ENCODE measurements at regions not wholly inside any gene's neighbourhood (a gene's known extent, or its start where the extent isn't known, plus 50 kb on each side); places are given as distances from the start of the nearest gene placed in this dataset. TPM values are rescaled to one million over a fixed set of nuclear protein-coding genes. Genes with fewer than 3 reads are reported as not detected.

GRCh38 chr16:85563034-85563433, 50.1 kb upstream of the GSE1 start:
- H3K27ac ChIP-seq (ENCODE audit: low read depth, low read length) = no peak overlapping the region
- peaks cover 71% of the 10 kb centered on the region for H3K79me2 ChIP-seq (ENCODE audit: insufficient read depth, low read length)
- TF ChIP-seq, protein P1, sequence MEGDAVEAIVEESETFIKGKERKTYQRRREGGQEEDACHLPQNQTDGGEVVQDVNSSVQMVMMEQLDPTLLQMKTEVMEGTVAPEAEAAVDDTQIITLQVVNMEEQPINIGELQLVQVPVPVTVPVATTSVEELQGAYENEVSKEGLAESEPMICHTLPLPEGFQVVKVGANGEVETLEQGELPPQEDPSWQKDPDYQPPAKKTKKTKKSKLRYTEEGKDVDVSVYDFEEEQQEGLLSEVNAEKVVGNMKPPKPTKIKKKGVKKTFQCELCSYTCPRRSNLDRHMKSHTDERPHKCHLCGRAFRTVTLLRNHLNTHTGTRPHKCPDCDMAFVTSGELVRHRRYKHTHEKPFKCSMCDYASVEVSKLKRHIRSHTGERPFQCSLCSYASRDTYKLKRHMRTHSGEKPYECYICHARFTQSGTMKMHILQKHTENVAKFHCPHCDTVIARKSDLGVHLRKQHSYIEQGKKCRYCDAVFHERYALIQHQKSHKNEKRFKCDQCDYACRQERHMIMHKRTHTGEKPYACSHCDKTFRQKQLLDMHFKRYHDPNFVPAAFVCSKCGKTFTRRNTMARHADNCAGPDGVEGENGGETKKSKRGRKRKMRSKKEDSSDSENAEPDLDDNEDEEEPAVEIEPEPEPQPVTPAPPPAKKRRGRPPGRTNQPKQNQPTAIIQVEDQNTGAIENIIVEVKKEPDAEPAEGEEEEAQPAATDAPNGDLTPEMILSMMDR (IDR thresholded peaks at IDR 0.05; ENCODE audit: insufficient read depth, low read depth, low read length) = no peak
- no peak for TF ChIP-seq EZH2 (IDR thresholded peaks at IDR 0.05; ENCODE audit: insufficient read depth, low read length)
- H2AFZ ChIP-seq (ENCODE audit: low read depth, low read length) = no peak overlapping the region
- H3K27me3 ChIP-seq (ENCODE audit: insufficient read depth, low read length) = no peaks in the 10 kb centered on the region
- Mint-ChIP-seq H3K4me1 (ENCODE audit: low read depth, unreplicated experiment) (peaks cover 4% of the 10 kb centered on the region), H3K27me3 (ENCODE audit: low read depth, unreplicated experiment) (peaks cover 6% of the 10 kb centered on the region), H3K9me3 (ENCODE audit: unreplicated experiment) (no peaks in the 10 kb centered on the region), H3K4me3 (ENCODE audit: unreplicated experiment) (no peak overlapping the region), H3K27ac (ENCODE audit: unreplicated experiment) (no peak overlapping the region), H3K36me3 (ENCODE audit: low read depth, unreplicated experiment) (no peaks in the 10 kb centered on the region)
- H4K20me1 ChIP-seq (ENCODE audit: insufficient read depth, low read length) = peaks cover 91% of the 10 kb centered on the region
- H3K4me1 ChIP-seq (ENCODE audit: insufficient read depth, low read length) = peaks cover 8% of the 10 kb centered on the region
- no peak for DNase-seq (ENCODE audit: low read depth)
- no peak overlapping the region for H3K9ac ChIP-seq (ENCODE audit: low read length)
- no peak overlapping the region for H3K4me2 ChIP-seq (ENCODE audit: low read length)
- H3K36me3 ChIP-seq (ENCODE audit: insufficient read depth, low read length) = no peaks in the 10 kb centered on the region
- H3K4me3 ChIP-seq (ENCODE audit: insufficient read depth, low read depth, low read length) = no peak overlapping the region
- FAIRE-seq = no peak
- no peaks in the 10 kb centered on the region for H3K9me3 ChIP-seq (ENCODE audit: insufficient read depth, low read depth, low read length)

Small RNA genes in the stretch of these regions (microRNA-seq; reads per million reads assigned to microRNA genes)
- not detected for gene MIR5093
